ENCODE measurements at regions not wholly inside any gene's neighbourhood (a gene's known extent, or its start where the extent isn't known, plus 50 kb on each side); places are given as distances from the start of the nearest gene placed in this dataset.

DNA sequence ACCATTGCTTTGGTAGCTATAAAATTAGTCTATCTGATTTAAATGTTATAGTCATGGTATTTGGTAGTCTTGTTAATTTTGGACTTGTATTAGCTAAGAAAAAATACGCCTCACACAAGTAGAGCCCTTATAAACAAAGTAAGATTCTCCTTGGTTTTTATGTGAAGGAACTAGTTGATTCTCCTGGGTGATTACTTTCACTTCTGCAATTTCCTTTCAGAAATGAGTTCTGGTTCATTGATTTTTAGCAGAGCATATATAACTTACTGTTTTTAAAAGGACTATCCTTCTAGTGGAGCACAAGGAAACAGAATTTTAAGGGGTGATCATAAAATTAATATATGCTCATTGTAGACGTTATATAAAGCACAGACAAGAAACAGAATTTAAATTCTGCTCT, 120.1 kb downstream of the BACH1 start:
- Histone ChIP-seq H3K9ac (ENCODE audit: insufficient read depth, low read length, poor library complexity, severe bottlenecking) (no peak overlapping the region), H3K79me2 (ENCODE audit: insufficient read depth, low read length) (no peaks in the 10 kb centered on the region), H3K4me1 (ENCODE audit: control insufficient read depth in 1 of 2, insufficient read depth in 2 of 2, low read length in 2 of 2) (no peaks in the 10 kb centered on the region), H3K27me3 (ENCODE audit: control insufficient read depth in 2 of 2, insufficient read depth in 2 of 2, low read length in 2 of 2) (no peaks in the 10 kb centered on the region), H3K4me2 (replicated peaks; ENCODE audit: extremely low read depth, low read length, poor library complexity, severe bottlenecking) (no peak overlapping the region), H3K4me3 (replicated peaks in 1 of 3; ENCODE audit: low read depth in 2 of 3, low read length in 3 of 3) (no peak overlapping the region), H3K9me3 (replicated peaks in 1 of 2; ENCODE audit: control insufficient read depth in 1 of 2, insufficient read depth in 1 of 2, low read length in 2 of 2) (no peaks in the 10 kb centered on the region), H3K27ac (ENCODE audit: low read depth in 1 of 2, low read length in 2 of 2) (no peak overlapping the region), H4K20me1 (ENCODE audit: insufficient read depth, low read length) (no peaks in the 10 kb centered on the region), H2AFZ (ENCODE audit: insufficient read depth, low read depth, low read length, poor library complexity, severe bottlenecking) (no peak overlapping the region), H3K36me3 (replicated peaks in 1 of 2; ENCODE audit: control insufficient read depth in 1 of 2, insufficient read depth in 2 of 2, low read length in 2 of 2) (peaks cover 0 to 27% of the 10 kb centered on the region in 2 donors)
- Mint-ChIP-seq H3K27me3 (ENCODE audit: low read depth in 3 of 3) (no peaks in the 10 kb centered on the region), H3K27ac (no peak overlapping the region), H3K36me3 (peaks cover 20 to 26% of the 10 kb centered on the region in 2 donors), H3K4me1 (peaks cover 2% of the 10 kb centered on the region), H3K9me3 (peaks cover 0 to 1% (median 0%) of the 10 kb centered on the region in 7 donors), H3K4me3 (no peak overlapping the region)
- WGBS (ENCODE audit: insufficient coverage) = no CpG with 5 or more reads among the region's 2 CpGs
- intact Hi-C loops (cut with micrococcal nuclease) = no loop called here
- TF ChIP-seq, protein P1, sequence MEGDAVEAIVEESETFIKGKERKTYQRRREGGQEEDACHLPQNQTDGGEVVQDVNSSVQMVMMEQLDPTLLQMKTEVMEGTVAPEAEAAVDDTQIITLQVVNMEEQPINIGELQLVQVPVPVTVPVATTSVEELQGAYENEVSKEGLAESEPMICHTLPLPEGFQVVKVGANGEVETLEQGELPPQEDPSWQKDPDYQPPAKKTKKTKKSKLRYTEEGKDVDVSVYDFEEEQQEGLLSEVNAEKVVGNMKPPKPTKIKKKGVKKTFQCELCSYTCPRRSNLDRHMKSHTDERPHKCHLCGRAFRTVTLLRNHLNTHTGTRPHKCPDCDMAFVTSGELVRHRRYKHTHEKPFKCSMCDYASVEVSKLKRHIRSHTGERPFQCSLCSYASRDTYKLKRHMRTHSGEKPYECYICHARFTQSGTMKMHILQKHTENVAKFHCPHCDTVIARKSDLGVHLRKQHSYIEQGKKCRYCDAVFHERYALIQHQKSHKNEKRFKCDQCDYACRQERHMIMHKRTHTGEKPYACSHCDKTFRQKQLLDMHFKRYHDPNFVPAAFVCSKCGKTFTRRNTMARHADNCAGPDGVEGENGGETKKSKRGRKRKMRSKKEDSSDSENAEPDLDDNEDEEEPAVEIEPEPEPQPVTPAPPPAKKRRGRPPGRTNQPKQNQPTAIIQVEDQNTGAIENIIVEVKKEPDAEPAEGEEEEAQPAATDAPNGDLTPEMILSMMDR (IDR thresholded peaks at IDR 0.05) = no peak
- DNase-seq = peak in 1 of 3 donors; percentile 27

DNA sequence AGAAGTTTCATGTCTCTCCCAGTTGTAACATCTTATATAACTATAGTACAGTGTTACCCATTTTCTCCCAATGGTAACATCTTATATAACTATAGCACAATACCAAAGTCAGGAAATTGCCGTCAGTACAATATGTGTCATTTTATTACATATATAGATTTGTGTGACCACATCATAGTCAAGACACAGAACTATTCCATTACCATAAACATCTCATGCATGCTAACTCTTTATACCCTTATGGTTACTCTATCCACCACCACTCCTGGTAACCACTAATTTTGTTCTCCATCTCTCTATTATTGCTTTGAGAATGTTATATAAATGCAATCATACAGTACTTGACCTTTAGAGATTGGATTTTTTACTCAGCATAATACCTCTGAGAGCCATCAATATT, 120.7 kb downstream of the BACH1 start:
- no peaks in the 10 kb centered on the region for H3K27me3 ChIP-seq (ENCODE audit: control insufficient read depth in 2 of 2, insufficient read depth in 2 of 2, low read length in 2 of 2)
- no peak overlapping the region for H3K4me3 ChIP-seq (replicated peaks in 1 of 3; ENCODE audit: low read depth in 2 of 3, low read length in 3 of 3)
- H4K20me1 ChIP-seq (ENCODE audit: insufficient read depth, low read length) = no peaks in the 10 kb centered on the region
- H3K4me1 ChIP-seq (ENCODE audit: control insufficient read depth in 1 of 2, insufficient read depth in 2 of 2, low read length in 2 of 2) = no peaks in the 10 kb centered on the region
- Mint-ChIP-seq H3K36me3 (peaks cover 16 to 21% of the 10 kb centered on the region in 2 donors), H3K9me3 (peaks cover 0 to 1% (median 0%) of the 10 kb centered on the region in 7 donors), H3K4me3 (no peak overlapping the region), H3K27ac (no peak overlapping the region), H3K27me3 (ENCODE audit: low read depth in 3 of 3) (no peaks in the 10 kb centered on the region), H3K4me1 (peaks cover 2% of the 10 kb centered on the region)
- no peak overlapping the region for H3K9ac ChIP-seq (ENCODE audit: insufficient read depth, low read length, poor library complexity, severe bottlenecking)
- H3K4me2 ChIP-seq (replicated peaks; ENCODE audit: extremely low read depth, low read length, poor library complexity, severe bottlenecking) = no peak overlapping the region
- TF ChIP-seq, protein P1 (IDR thresholded peaks at IDR 0.05) = no peak
- no CpG with 5 or more reads among the region's 1 CpG for WGBS (ENCODE audit: insufficient coverage)
- H2AFZ ChIP-seq (ENCODE audit: insufficient read depth, low read depth, low read length, poor library complexity, severe bottlenecking) = no peak overlapping the region
- intact Hi-C loops (cut with micrococcal nuclease) = no loop called here
- H3K79me2 ChIP-seq (ENCODE audit: insufficient read depth, low read length) = no peaks in the 10 kb centered on the region
- no peak overlapping the region for H3K27ac ChIP-seq (ENCODE audit: low read depth in 1 of 2, low read length in 2 of 2)
- DNase-seq = no peak
- H3K9me3 ChIP-seq (replicated peaks in 1 of 2; ENCODE audit: control insufficient read depth in 1 of 2, insufficient read depth in 1 of 2, low read length in 2 of 2) = no peaks in the 10 kb centered on the region
- H3K36me3 ChIP-seq (replicated peaks in 1 of 2; ENCODE audit: control insufficient read depth in 1 of 2, insufficient read depth in 2 of 2, low read length in 2 of 2) = peaks cover 0 to 23% of the 10 kb centered on the region in 2 donors

All from CD14-positive monocyte (primary cell).